K562 (cell line): ENCODE measurements at regions not wholly inside any gene's neighbourhood (a gene's known extent, or its start where the extent isn't known, plus 50 kb on each side); places are given as distances from the start of the nearest gene placed in this dataset.

ENCODE experiments used
- CHD2 ChIP-seq: IDR thresholded peaks from 2 replicates; pipeline ENCODE4 v1.6.1; 2011; ENCODE audit warnings: low read depth, low read length
- FOXK2 ChIP-seq, 2 experiments: fragments of 450-650 bp; IDR thresholded peaks in 1 of 2; conservative IDR thresholded peaks in 1 of 2; 2 replicates each; pipeline ENCODE4 v1.6.1; 2016; ENCODE audit warnings: low read depth in 2 of 2, mild to moderate bottlenecking in 1 of 2
- PML ChIP-seq: IDR thresholded peaks from 2 replicates; pipeline ENCODE4 v1.6.1; 2012; ENCODE audit warnings: low read length, inconsistent platforms
- RB1 ChIP-seq: fragments of 450-650 bp; IDR thresholded peaks from 2 replicates; pipeline ENCODE4 v1.6.1; 2017; ENCODE audit warnings: low read depth, mild to moderate bottlenecking
- SMC3 ChIP-seq: conservative IDR thresholded peaks from 2 replicates; pipeline ENCODE4 v1.6.1; 2011; ENCODE audit warnings: low read depth, low read length, improper control_type of control experiment; ENCODE audit not compliant: insufficient read depth
- TEAD1 ChIP-seq, 2 experiments: fragments of 450-650 bp in 1 of 2; sonication (generic) in 1 of 2; formaldehyde crosslinking; IDR thresholded peaks; 2 replicates each; pipeline versions ENCODE4 v1.4.0 to v1.8.0; 2020 to 2022; ENCODE audit warnings: mild to moderate bottlenecking in 2 of 2, missing genetic modification reagents in 1 of 2
- YBX1 ChIP-seq: fragments of 450-650 bp; IDR thresholded peaks from 2 replicates; pipeline ENCODE4 v1.7.1; 2016; ENCODE audit warnings: mild to moderate bottlenecking
- ZBTB1 ChIP-seq: sonication (generic); formaldehyde crosslinking; IDR thresholded peaks from 2 replicates; pipeline ENCODE4 v1.8.1; 2023; ENCODE audit warnings: missing genetic modification reagents, low read depth, mild to moderate bottlenecking, borderline replicate concordance
- ZNF134 ChIP-seq: fragments of 250-450 bp; sonication (Bioruptor Pico); conservative IDR thresholded peaks from 2 replicates; pipeline ENCODE4 v1.4.0; 2020
- TF ChIP-seq, protein P1 (sequence below): fragments of 200-800 bp; sonication (Bioruptor generic); IDR thresholded peaks from 2 replicates; pipeline ENCODE4 v1.6.1; 2017; ENCODE audit warnings: missing genetic modification characterization, missing compliant biosample characterization
- TF ChIP-seq, protein P2 (sequence below): fragments of 450-650 bp; IDR thresholded peaks from 2 replicates; pipeline ENCODE4 v1.7.1; 2018; ENCODE audit warnings: mild to moderate bottlenecking, low read depth; ENCODE audit not compliant: partially characterized antibody
- TF ChIP-seq, protein P3 (sequence below): fragments of 450-650 bp; IDR thresholded peaks from 2 replicates; pipeline ENCODE4 v1.6.1; 2016

DNA sequence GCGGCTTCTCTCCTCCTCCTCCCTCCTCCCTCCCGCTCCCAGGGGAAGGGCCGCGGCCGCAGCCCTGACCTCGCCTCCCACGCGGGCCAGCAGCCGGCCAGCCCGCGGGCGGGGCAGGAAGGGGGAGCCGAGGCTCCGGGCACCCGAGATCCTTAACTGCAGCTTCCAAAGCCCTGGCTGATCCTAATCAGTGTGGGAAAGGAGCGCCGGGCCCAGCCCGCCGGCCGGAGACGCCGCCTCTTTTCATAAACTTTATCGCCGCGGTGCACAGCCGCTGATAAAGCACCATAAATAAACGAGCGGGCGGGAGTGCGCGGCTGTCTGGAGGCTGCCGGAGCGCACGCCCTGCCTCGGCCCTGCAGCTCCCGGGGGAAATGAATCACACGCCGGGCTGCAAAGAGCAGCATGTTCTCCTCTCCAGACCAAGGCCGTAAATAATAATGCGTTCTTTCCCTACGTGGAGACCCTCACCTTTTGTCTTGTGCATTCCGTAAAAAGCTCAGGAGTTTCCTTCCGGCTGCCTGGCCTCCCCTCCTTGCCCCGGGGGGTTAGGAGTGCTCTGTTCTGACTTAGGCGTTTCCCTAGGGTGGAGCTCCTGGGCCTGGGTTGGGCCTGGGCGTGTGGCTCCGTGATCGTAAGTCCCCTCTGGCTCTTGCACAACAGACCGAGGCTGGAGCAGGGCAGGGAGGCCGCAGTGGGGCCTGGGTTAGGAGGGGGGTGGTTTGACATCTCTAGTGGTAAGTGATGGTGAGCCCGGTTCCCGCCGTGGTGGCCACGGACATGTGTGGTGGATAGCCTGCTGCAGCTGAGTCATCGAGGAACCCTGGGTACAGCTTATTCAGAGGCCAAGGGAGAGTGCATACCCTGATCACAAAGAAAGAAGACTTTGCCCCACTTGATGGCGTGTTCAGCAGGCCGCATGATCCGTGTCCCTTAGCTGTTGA is 132.6 kb upstream of the HES1 start (continued):
- TF ChIP-seq PML (peak; percentile 73; the same call in 1 of the 2 replicates), ZNF134 (CRISPR knock-in tag) (no peak), CHD2 (no peak), TEAD1 (CRISPR knock-in tag; IDR thresholded peaks at IDR 0.05) (peak; percentile 46 to 62; a peak in 2 of 4 replicates), ZBTB1 (CRISPR knock-in tag) (peak; percentile 17; the same call in 1 of the 2 replicates), YBX1 (no peak), FOXK2 (conservative IDR thresholded peaks at IDR 0.05 in 1 of 2, IDR thresholded peaks at IDR 0.05 in 1 of 2; ENCODE audit: low read depth in 2 of 2) (peak in 1 of 2 experiments; percentile 37; a peak in 1 of 4 replicates), SMC3 (0 out of 2 replicates have a peak, but pooled peaks have one; percentile 1), RB1 (peak; percentile 81)
- TF ChIP-seq, protein P1, sequence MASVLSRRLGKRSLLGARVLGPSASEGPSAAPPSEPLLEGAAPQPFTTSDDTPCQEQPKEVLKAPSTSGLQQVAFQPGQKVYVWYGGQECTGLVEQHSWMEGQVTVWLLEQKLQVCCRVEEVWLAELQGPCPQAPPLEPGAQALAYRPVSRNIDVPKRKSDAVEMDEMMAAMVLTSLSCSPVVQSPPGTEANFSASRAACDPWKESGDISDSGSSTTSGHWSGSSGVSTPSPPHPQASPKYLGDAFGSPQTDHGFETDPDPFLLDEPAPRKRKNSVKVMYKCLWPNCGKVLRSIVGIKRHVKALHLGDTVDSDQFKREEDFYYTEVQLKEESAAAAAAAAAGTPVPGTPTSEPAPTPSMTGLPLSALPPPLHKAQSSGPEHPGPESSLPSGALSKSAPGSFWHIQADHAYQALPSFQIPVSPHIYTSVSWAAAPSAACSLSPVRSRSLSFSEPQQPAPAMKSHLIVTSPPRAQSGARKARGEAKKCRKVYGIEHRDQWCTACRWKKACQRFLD (CRISPR knock-in tag), result peak; percentile 88
- TF ChIP-seq, protein P2, sequence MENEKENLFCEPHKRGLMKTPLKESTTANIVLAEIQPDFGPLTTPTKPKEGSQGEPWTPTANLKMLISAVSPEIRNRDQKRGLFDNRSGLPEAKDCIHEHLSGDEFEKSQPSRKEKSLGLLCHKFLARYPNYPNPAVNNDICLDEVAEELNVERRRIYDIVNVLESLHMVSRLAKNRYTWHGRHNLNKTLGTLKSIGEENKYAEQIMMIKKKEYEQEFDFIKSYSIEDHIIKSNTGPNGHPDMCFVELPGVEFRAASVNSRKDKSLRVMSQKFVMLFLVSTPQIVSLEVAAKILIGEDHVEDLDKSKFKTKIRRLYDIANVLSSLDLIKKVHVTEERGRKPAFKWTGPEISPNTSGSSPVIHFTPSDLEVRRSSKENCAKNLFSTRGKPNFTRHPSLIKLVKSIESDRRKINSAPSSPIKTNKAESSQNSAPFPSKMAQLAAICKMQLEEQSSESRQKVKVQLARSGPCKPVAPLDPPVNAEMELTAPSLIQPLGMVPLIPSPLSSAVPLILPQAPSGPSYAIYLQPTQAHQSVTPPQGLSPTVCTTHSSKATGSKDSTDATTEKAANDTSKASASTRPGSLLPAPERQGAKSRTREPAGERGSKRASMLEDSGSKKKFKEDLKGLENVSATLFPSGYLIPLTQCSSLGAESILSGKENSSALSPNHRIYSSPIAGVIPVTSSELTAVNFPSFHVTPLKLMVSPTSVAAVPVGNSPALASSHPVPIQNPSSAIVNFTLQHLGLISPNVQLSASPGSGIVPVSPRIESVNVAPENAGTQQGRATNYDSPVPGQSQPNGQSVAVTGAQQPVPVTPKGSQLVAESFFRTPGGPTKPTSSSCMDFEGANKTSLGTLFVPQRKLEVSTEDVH, result peak; percentile 21
- TF ChIP-seq, protein P3, sequence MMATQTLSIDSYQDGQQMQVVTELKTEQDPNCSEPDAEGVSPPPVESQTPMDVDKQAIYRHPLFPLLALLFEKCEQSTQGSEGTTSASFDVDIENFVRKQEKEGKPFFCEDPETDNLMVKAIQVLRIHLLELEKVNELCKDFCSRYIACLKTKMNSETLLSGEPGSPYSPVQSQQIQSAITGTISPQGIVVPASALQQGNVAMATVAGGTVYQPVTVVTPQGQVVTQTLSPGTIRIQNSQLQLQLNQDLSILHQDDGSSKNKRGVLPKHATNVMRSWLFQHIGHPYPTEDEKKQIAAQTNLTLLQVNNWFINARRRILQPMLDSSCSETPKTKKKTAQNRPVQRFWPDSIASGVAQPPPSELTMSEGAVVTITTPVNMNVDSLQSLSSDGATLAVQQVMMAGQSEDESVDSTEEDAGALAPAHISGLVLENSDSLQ, result peak; percentile 84
